Tibial nerve (tissue), 4 donors: ENCODE measurements at regions not wholly inside any gene's neighbourhood (a gene's known extent, or its start where the extent isn't known, plus 50 kb on each side); places are given as distances from the start of the nearest gene placed in this dataset.

Source experiments
- DNase-seq, 2 donors: peaks; one replicate each; pipeline ENCODE4 v3.0.0-alpha.2; 2019; ENCODE audit warnings: low spot score in 2 of 2
- H3K27ac ChIP-seq, 4 donors: fragments of 200-600 bp; sonication (generic) in 3 of 4; one replicate each; pipeline ENCODE4 v1.5.1; 2017 to 2019; ENCODE audit warnings: mild to moderate bottlenecking in 1 of 4
- H3K27me3 ChIP-seq, 2 donors: fragments of 200-600 bp; sonication (generic) in 1 of 2; one replicate each; pipeline versions ENCODE4 v1.5.1 to v1.6.0; 2017 to 2019
- H3K36me3 ChIP-seq, 3 donors: fragments of 200-600 bp; sonication (generic); one replicate each; pipeline ENCODE4 v1.5.1; 2018 to 2019
- H3K4me1 ChIP-seq, 4 donors: fragments of 200-600 bp; sonication (generic) in 3 of 4; one replicate each; pipeline ENCODE4 v1.5.1; 2017 to 2019
- H3K4me3 ChIP-seq, 4 donors: fragments of 200-600 bp; sonication (generic) in 3 of 4; one replicate each; pipeline ENCODE4 v1.5.1; 2017 to 2019; ENCODE audit warnings: mild to moderate bottlenecking in 1 of 4, moderate library complexity in 1 of 4
- H3K9me3 ChIP-seq, 4 donors: fragments of 200-600 bp; sonication (generic) in 3 of 4; one replicate each; pipeline ENCODE4 v1.5.1; 2017 to 2019
- EP300 ChIP-seq, 2 donors: sonication (generic); formaldehyde crosslinking; IDR thresholded peaks; one replicate each; pipeline ENCODE4 v1.6.1; 2017; ENCODE audit warnings: antibody characterized with exemption in 2 of 2, mild to moderate bottlenecking in 1 of 2
- POLR2A ChIP-seq, 2 donors: fragments of 450-650 bp; IDR thresholded peaks; one replicate each; pipeline ENCODE4 v1.6.1; 2017; ENCODE audit warnings: antibody characterized with exemption in 2 of 2, mild to moderate bottlenecking in 2 of 2, moderate library complexity in 2 of 2
- WGBS, 2 donors: methylation state at CpG; one replicate each; pipeline ENCODE4 v1.1.5; 2018; 5-methylcytosine and 5-hydroxymethylcytosine counted together
- TF ChIP-seq, protein P1 (sequence below), 5 experiments: fragments of 200-600 bp in 3 of 5; fragments of 450-650 bp in 2 of 5; sonication (generic) in 3 of 5; IDR thresholded peaks; one replicate each; pipeline ENCODE4 v1.5.1; 2016 to 2019; ENCODE audit warnings: antibody characterized with exemption in 5 of 5, mild to moderate bottlenecking in 3 of 5, moderate library complexity in 2 of 5

DNA sequence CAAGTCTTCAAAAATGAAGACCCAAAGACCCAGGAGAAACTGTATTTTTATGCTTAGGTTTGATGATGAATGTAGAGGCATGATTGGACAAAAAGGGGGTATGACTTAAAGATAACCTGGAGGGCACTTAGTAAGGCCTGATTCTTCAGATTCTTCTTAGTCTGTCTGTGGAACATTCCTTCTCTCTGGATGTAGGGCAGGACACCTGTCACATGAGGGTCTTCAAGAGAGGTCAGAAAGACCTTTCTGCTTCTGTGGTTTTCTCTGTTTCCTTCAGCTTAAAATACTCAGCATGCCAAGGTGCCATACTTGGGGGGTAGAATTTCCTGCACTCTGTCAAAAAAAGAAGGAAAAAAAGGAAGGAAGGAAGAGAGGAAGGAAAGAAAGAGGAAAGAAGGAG lies 78.1 kb downstream of the BLID start:
- DNase-seq: no peak
- TF ChIP-seq EP300 (IDR thresholded peaks at IDR 0.05): no peak
- TF ChIP-seq POLR2A (IDR thresholded peaks at IDR 0.05): no peak
- TF ChIP-seq, protein P1, sequence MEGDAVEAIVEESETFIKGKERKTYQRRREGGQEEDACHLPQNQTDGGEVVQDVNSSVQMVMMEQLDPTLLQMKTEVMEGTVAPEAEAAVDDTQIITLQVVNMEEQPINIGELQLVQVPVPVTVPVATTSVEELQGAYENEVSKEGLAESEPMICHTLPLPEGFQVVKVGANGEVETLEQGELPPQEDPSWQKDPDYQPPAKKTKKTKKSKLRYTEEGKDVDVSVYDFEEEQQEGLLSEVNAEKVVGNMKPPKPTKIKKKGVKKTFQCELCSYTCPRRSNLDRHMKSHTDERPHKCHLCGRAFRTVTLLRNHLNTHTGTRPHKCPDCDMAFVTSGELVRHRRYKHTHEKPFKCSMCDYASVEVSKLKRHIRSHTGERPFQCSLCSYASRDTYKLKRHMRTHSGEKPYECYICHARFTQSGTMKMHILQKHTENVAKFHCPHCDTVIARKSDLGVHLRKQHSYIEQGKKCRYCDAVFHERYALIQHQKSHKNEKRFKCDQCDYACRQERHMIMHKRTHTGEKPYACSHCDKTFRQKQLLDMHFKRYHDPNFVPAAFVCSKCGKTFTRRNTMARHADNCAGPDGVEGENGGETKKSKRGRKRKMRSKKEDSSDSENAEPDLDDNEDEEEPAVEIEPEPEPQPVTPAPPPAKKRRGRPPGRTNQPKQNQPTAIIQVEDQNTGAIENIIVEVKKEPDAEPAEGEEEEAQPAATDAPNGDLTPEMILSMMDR (IDR thresholded peaks at IDR 0.05): no peak
- Histone ChIP-seq H3K36me3 (no peaks in the 10 kb centered on the region), H3K27me3 (no peaks in the 10 kb centered on the region), H3K9me3 (no peaks in the 10 kb centered on the region), H3K4me3 (no peak overlapping the region), H3K27ac (no peak overlapping the region), H3K4me1 (peaks cover 0 to 13% (median 0%) of the 10 kb centered on the region in 4 donors)

DNA sequence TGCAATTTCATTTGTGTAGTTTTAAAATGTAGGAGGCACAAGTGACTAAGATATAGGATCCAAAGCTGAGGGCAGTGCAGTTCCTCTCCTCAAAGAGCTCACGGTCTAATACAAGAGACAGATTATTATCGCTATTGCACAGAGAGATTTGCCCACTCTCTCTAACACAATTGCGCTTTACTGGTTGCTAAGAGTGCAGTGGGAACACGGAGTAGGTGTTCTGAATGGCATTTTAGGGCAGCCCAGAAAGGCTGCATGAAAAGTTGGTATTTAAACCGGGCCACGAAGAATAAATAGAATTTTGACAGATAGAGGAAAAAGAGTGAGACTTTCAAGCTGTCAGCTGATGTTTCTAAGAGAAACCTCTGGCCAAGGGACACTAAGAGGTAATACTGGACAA lies 79.5 kb downstream of the BLID start:
- DNase-seq: no peak
- WGBS, 2 donors: 69 to 75% methylated on average over 6 of the region's 6 CpGs
- Histone ChIP-seq H3K4me1 (peaks cover 0 to 18% (median 0%) of the 10 kb centered on the region in 4 donors), H3K9me3 (no peaks in the 10 kb centered on the region), H3K27me3 (no peaks in the 10 kb centered on the region), H3K27ac (peak overlapping the region in 2 of 4 donors; percentile 56 to 63), H3K36me3 (no peaks in the 10 kb centered on the region), H3K4me3 (no peak overlapping the region)
- TF ChIP-seq, protein P1 (IDR thresholded peaks at IDR 0.05): no peak
- TF ChIP-seq EP300 (IDR thresholded peaks at IDR 0.05) (no peak), POLR2A (IDR thresholded peaks at IDR 0.05) (no peak)

- no peak for TF ChIP-seq POLR2A (IDR thresholded peaks at IDR 0.05)
- TF ChIP-seq, protein P1 (IDR thresholded peaks at IDR 0.05): no peak
- TF ChIP-seq EP300 (IDR thresholded peaks at IDR 0.05): peak in 1 of 2 donors; percentile 3
- H3K4me3 ChIP-seq: no peak overlapping the region
- H3K36me3 ChIP-seq: no peaks in the 10 kb centered on the region
- no peaks in the 10 kb centered on the region for H3K27me3 ChIP-seq
- DNase-seq: no peak
- H3K27ac ChIP-seq: peak overlapping the region in 2 of 4 donors; percentile 56 to 63
- H3K9me3 ChIP-seq: no peaks in the 10 kb centered on the region
- 26 to 41% methylated on average over 1 of the region's 1 CpG for WGBS, 2 donors
- peaks cover 0 to 18% (median 0%) of the 10 kb centered on the region in 4 donors for H3K4me1 ChIP-seq
Measured at GRCh38 chr11:122036018-122036417, 80.0 kb downstream of the BLID start.

- no peaks in the 10 kb centered on the region for H3K9me3 ChIP-seq
- no peaks in the 10 kb centered on the region for H3K27me3 ChIP-seq
- H3K4me3 ChIP-seq: no peak overlapping the region
- 87 to 89% methylated on average over 2 of the region's 2 CpGs for WGBS, 2 donors
- TF ChIP-seq, protein P1 (IDR thresholded peaks at IDR 0.05): no peak
- TF ChIP-seq POLR2A (IDR thresholded peaks at IDR 0.05): no peak
- no peak for TF ChIP-seq EP300 (IDR thresholded peaks at IDR 0.05)
- DNase-seq: no peak
- peaks cover 0 to 18% (median 0%) of the 10 kb centered on the region in 4 donors for H3K4me1 ChIP-seq
- peak overlapping the region in 1 of 4 donors; percentile 62 for H3K27ac ChIP-seq
- peaks cover 0 to under 1% (median 0%) of the 10 kb centered on the region in 3 donors for H3K36me3 ChIP-seq
Measured at GRCh38 chr11:122033631-122034030, 82.4 kb downstream of the BLID start.

DNA sequence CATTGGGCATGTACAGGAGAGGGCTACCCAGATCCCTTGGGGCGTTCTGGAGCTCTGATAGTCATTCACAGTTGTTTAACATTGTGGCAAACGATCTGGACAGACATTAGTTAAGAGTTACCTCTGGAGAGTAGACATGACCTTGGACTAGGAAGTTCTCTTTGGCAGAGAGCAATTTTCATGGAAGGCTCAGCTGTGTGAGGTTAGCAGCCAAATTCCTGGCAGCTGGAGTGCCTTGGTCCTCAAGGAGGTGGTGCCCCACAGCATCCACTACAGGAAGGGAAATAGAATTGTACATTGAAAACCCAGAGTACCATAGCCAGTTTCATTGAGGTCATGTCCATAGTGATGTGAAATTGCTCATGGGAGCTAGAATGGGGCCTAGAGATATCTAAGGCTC lies 82.8 kb downstream of the BLID start:
- H3K27ac ChIP-seq: peak overlapping the region in 2 of 4 donors; percentile 33 to 62
- H3K27me3 ChIP-seq: no peaks in the 10 kb centered on the region
- peaks cover 0 to 4% (median 0%) of the 10 kb centered on the region in 3 donors for H3K36me3 ChIP-seq
- peaks cover 0 to 18% (median 0%) of the 10 kb centered on the region in 4 donors for H3K4me1 ChIP-seq
- no peaks in the 10 kb centered on the region for H3K9me3 ChIP-seq
- 75 to 78% methylated on average over 2 of the region's 2 CpGs for WGBS, 2 donors
- no peak overlapping the region for H3K4me3 ChIP-seq
- DNase-seq: no peak
- TF ChIP-seq, protein P1 (IDR thresholded peaks at IDR 0.05): no peak
- TF ChIP-seq EP300 (IDR thresholded peaks at IDR 0.05): no peak
- no peak for TF ChIP-seq POLR2A (IDR thresholded peaks at IDR 0.05)
